ENCODE measurements at regions not wholly inside any gene's neighbourhood (a gene's known extent, or its start where the extent isn't known, plus 50 kb on each side); places are given as distances from the start of the nearest gene placed in this dataset.
A peak's percentile ranks its signal among the peaks of the same experiment; 100 is the strongest.

- Mint-ChIP-seq H3K9me3 (no peaks in the 10 kb centered on the region), H3K4me3 (no peak overlapping the region), H3K4me1 (no peaks in the 10 kb centered on the region), H3K36me3 (no peaks in the 10 kb centered on the region), H3K27ac (no peak overlapping the region), H3K27me3 (peaks cover 5 to 7% of the 10 kb centered on the region in 2 donors)
- no peak for ATAC-seq (replicated peaks)
- no peak for DNase-seq
Measured at GRCh38 chr6:167442796-167443680, 118.2 kb downstream of the TTLL2 start.

- no peak for ATAC-seq (replicated peaks)
- H3K27me3 Mint-ChIP-seq = no peaks in the 10 kb centered on the region
- H3K9me3 Mint-ChIP-seq = no peaks in the 10 kb centered on the region
- no peak for DNase-seq
- no peaks in the 10 kb centered on the region for H3K36me3 Mint-ChIP-seq
- H3K4me1 Mint-ChIP-seq = no peaks in the 10 kb centered on the region
- no peak overlapping the region for H3K27ac Mint-ChIP-seq
- H3K4me3 Mint-ChIP-seq = no peak overlapping the region
Measured at GRCh38 chr6:167444602-167445346, 119.9 kb downstream of the TTLL2 start.

- Mint-ChIP-seq H3K4me1 (no peaks in the 10 kb centered on the region), H3K27me3 (no peaks in the 10 kb centered on the region), H3K36me3 (no peaks in the 10 kb centered on the region), H3K9me3 (no peaks in the 10 kb centered on the region), H3K4me3 (no peak overlapping the region), H3K27ac (no peak overlapping the region)
- ATAC-seq (replicated peaks) (no peak), DNase-seq (no peak)
Measured at GRCh38 chr6:167445568-167445967, 120.7 kb downstream of the TTLL2 start.

GRCh38 chr6:167446046-167446445 lies 121.2 kb downstream of the TTLL2 start:
- no peak overlapping the region for H3K4me3 Mint-ChIP-seq
- H3K27me3 Mint-ChIP-seq = no peaks in the 10 kb centered on the region
- ATAC-seq (replicated peaks) (no peak), DNase-seq (no peak)
- H3K36me3 Mint-ChIP-seq = no peaks in the 10 kb centered on the region
- H3K4me1 Mint-ChIP-seq = no peaks in the 10 kb centered on the region
- H3K9me3 Mint-ChIP-seq = no peaks in the 10 kb centered on the region
- no peak overlapping the region for H3K27ac Mint-ChIP-seq

GRCh38 chr6:167446971-167447370 lies 122.1 kb downstream of the TTLL2 start:
- Mint-ChIP-seq H3K9me3 (no peaks in the 10 kb centered on the region), H3K27ac (no peak overlapping the region)
- no peak for ATAC-seq (replicated peaks)

GRCh38 chr6:167448378-167448777 lies 123.5 kb downstream of the TTLL2 start:
- no peaks in the 10 kb centered on the region for H3K9me3 Mint-ChIP-seq
- no peaks in the 10 kb centered on the region for H3K27me3 Mint-ChIP-seq
- H3K36me3 Mint-ChIP-seq = no peaks in the 10 kb centered on the region
- no peak overlapping the region for H3K27ac Mint-ChIP-seq
- no peak overlapping the region for H3K4me3 Mint-ChIP-seq
- no peak for DNase-seq
- no peaks in the 10 kb centered on the region for H3K4me1 Mint-ChIP-seq
- no peak for ATAC-seq (replicated peaks)

More at GRCh38 chr6:167446971-167447370, 122.1 kb downstream of the TTLL2 start:
- no peak for DNase-seq
- Mint-ChIP-seq H3K4me3 (no peak overlapping the region), H3K36me3 (no peaks in the 10 kb centered on the region), H3K27me3 (no peaks in the 10 kb centered on the region), H3K4me1 (no peaks in the 10 kb centered on the region)

- no peaks in the 10 kb centered on the region for H3K4me1 Mint-ChIP-seq
- H3K36me3 Mint-ChIP-seq = no peaks in the 10 kb centered on the region
- ATAC-seq (replicated peaks) (no peak), DNase-seq (no peak)
- H3K27ac Mint-ChIP-seq = no peak overlapping the region
- no peaks in the 10 kb centered on the region for H3K9me3 Mint-ChIP-seq
- H3K4me3 Mint-ChIP-seq = no peak overlapping the region
- no peaks in the 10 kb centered on the region for H3K27me3 Mint-ChIP-seq
Measured at GRCh38 chr6:167449094-167449861, 124.4 kb downstream of the TTLL2 start.

GRCh38 chr6:167450626-167451025 lies 125.7 kb downstream of the TTLL2 start:
- H3K27ac Mint-ChIP-seq = no peak overlapping the region

GRCh38 chr6:167452338-167453081 lies 127.6 kb downstream of the TTLL2 start:
- Mint-ChIP-seq H3K36me3 (no peaks in the 10 kb centered on the region), H3K27ac (no peak overlapping the region), H3K4me3 (no peak overlapping the region), H3K27me3 (no peaks in the 10 kb centered on the region), H3K9me3 (no peaks in the 10 kb centered on the region), H3K4me1 (no peaks in the 10 kb centered on the region)
- DNase-seq (no peak), ATAC-seq (replicated peaks) (peak in 1 of 2 donors; percentile 29)

More at GRCh38 chr6:167450626-167451025, 125.7 kb downstream of the TTLL2 start:
- no peaks in the 10 kb centered on the region for H3K36me3 Mint-ChIP-seq
- no peaks in the 10 kb centered on the region for H3K9me3 Mint-ChIP-seq
- H3K4me3 Mint-ChIP-seq = no peak overlapping the region
- DNase-seq (no peak), ATAC-seq (replicated peaks) (no peak)
- H3K4me1 Mint-ChIP-seq = no peaks in the 10 kb centered on the region
- H3K27me3 Mint-ChIP-seq = no peaks in the 10 kb centered on the region

GRCh38 chr6:167453082-167453446 lies 128.2 kb downstream of the TTLL2 start:
- no peak for ATAC-seq (replicated peaks)

GRCh38 chr6:167454003-167454402 lies 129.1 kb downstream of the TTLL2 start:
- DNase-seq (no peak), ATAC-seq (replicated peaks) (no peak)
- Mint-ChIP-seq H3K4me3 (no peak overlapping the region), H3K4me1 (no peaks in the 10 kb centered on the region), H3K9me3 (no peaks in the 10 kb centered on the region), H3K27me3 (no peaks in the 10 kb centered on the region), H3K27ac (no peak overlapping the region), H3K36me3 (no peaks in the 10 kb centered on the region)

More at GRCh38 chr6:167453082-167453446, 128.2 kb downstream of the TTLL2 start:
- Mint-ChIP-seq H3K27ac (no peak overlapping the region), H3K4me3 (no peak overlapping the region), H3K27me3 (no peaks in the 10 kb centered on the region), H3K36me3 (no peaks in the 10 kb centered on the region), H3K4me1 (no peaks in the 10 kb centered on the region), H3K9me3 (no peaks in the 10 kb centered on the region)
- no peak for DNase-seq

GRCh38 chr6:167455371-167455770 lies 130.5 kb downstream of the TTLL2 start:
- no peaks in the 10 kb centered on the region for H3K4me1 Mint-ChIP-seq
- peaks cover 4 to 9% of the 10 kb centered on the region in 2 donors for H3K27me3 Mint-ChIP-seq
- H3K36me3 Mint-ChIP-seq = no peaks in the 10 kb centered on the region
- no peak overlapping the region for H3K27ac Mint-ChIP-seq
- no peaks in the 10 kb centered on the region for H3K9me3 Mint-ChIP-seq
- no peak for DNase-seq
- H3K4me3 Mint-ChIP-seq = no peak overlapping the region
- no peak for ATAC-seq (replicated peaks)

- Mint-ChIP-seq H3K4me1 (no peaks in the 10 kb centered on the region), H3K27ac (no peak overlapping the region)
Measured at GRCh38 chr6:167462514-167463312, 137.8 kb downstream of the TTLL2 start.

More at GRCh38 chr6:167462514-167463312, 137.8 kb downstream of the TTLL2 start:
- Mint-ChIP-seq H3K4me3 (no peak overlapping the region), H3K9me3 (no peaks in the 10 kb centered on the region), H3K36me3 (no peaks in the 10 kb centered on the region), H3K27me3 (peaks cover 15 to 28% of the 10 kb centered on the region in 2 donors)
- ATAC-seq (replicated peaks) (no peak), DNase-seq (no peak)
